SU-DHL-6 (cell line): ENCODE measurements at regions not wholly inside any gene's neighbourhood (a gene's known extent, or its start where the extent isn't known, plus 50 kb on each side); places are given as distances from the start of the nearest gene placed in this dataset.

Experiments
- EZH2phosphoT487 ChIP-seq: fragments of 200-600 bp; sonication (generic), shearing (Covaris generic); conservative IDR thresholded peaks from 2 replicates; pipeline ENCODE4 v1.6.1; 2018; ENCODE audit warnings: mild to moderate bottlenecking, antibody characterized with exemption, low read length, moderate library complexity, mixed read lengths
- TF ChIP-seq, protein P1 (sequence below): fragments of 200-600 bp; sonication (generic); IDR thresholded peaks from one replicate; pipeline ENCODE4 v1.5.1; 2017; ENCODE audit warnings: antibody characterized with exemption, mild to moderate bottlenecking, low read length, moderate library complexity; ENCODE audit not compliant: insufficient read depth, poor library complexity, severe bottlenecking

DNA sequence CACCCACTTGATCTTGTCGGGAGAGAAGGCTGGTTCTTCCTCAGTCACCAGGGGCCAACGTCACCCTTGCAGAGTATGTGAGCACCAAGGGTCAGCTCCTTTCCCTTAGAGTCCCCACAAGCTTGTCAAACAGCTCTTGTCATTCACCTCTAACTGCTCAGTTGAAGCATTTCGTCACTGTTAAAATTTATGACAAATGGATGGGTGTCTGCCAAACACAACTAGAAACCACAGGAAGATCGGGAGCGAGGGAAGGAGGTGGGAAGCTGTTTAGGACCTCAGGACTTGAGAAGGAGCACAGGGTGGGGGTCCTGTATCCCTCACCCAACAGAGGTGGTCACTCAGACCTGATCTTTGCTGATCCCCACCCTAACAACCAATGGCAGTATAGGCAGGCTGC lies 373.3 kb upstream of the IGFBP3 start:
- TF ChIP-seq, protein P1, sequence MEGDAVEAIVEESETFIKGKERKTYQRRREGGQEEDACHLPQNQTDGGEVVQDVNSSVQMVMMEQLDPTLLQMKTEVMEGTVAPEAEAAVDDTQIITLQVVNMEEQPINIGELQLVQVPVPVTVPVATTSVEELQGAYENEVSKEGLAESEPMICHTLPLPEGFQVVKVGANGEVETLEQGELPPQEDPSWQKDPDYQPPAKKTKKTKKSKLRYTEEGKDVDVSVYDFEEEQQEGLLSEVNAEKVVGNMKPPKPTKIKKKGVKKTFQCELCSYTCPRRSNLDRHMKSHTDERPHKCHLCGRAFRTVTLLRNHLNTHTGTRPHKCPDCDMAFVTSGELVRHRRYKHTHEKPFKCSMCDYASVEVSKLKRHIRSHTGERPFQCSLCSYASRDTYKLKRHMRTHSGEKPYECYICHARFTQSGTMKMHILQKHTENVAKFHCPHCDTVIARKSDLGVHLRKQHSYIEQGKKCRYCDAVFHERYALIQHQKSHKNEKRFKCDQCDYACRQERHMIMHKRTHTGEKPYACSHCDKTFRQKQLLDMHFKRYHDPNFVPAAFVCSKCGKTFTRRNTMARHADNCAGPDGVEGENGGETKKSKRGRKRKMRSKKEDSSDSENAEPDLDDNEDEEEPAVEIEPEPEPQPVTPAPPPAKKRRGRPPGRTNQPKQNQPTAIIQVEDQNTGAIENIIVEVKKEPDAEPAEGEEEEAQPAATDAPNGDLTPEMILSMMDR, result no peak
- no peak for TF ChIP-seq EZH2phosphoT487
